K562 (cell line): ENCODE measurements at regions not wholly inside any gene's neighbourhood (a gene's known extent, or its start where the extent isn't known, plus 50 kb on each side); places are given as distances from the start of the nearest gene placed in this dataset.

ENCODE experiments used
- CXXC5 ChIP-seq: fragments of 250-450 bp; sonication (Bioruptor Pico); IDR thresholded peaks from 2 replicates; pipeline ENCODE4 v1.8.0; 2022; ENCODE audit warnings: inconsistent platforms, mild to moderate bottlenecking, moderate library complexity
- MTA2 ChIP-seq: fragments of 450-650 bp; IDR thresholded peaks from 2 replicates; pipeline ENCODE4 v1.6.1; 2016; ENCODE audit warnings: low read depth
- RCOR1 ChIP-seq, 2 experiments: IDR thresholded peaks; 2 replicates each; pipeline ENCODE4 v1.6.1; 2012; ENCODE audit warnings: low read depth in 2 of 2, low read length in 2 of 2, borderline replicate concordance in 1 of 2, improper control_type of control experiment in 1 of 2
- TAF1 ChIP-seq: IDR thresholded peaks from 2 replicates; pipeline ENCODE4 v1.6.1; 2011; ENCODE audit warnings: mild to moderate bottlenecking, low read length, moderate library complexity; ENCODE audit not compliant: insufficient read depth, control insufficient read depth, severe bottlenecking; ENCODE audit errors: extremely low read depth
- TEAD2 ChIP-seq: fragments of 450-650 bp; IDR thresholded peaks from 2 replicates; pipeline ENCODE4 v1.6.1; 2016; ENCODE audit warnings: missing genetic modification characterization, control low read depth, missing compliant biosample characterization
- TF ChIP-seq, protein P1 (sequence below), 2 experiments: IDR thresholded peaks; 2 replicates each; pipeline ENCODE4 v1.6.1; 2012; ENCODE audit warnings: improper control_type of control experiment in 2 of 2, low read depth in 2 of 2, low read length in 2 of 2, borderline replicate concordance in 1 of 2
- TF ChIP-seq, protein P2 (sequence below): sonication (generic); formaldehyde crosslinking; IDR thresholded peaks from 2 replicates; pipeline ENCODE4 v1.8.1; 2023; ENCODE audit warnings: mild to moderate bottlenecking, missing genetic modification reagents, moderate library complexity

DNA sequence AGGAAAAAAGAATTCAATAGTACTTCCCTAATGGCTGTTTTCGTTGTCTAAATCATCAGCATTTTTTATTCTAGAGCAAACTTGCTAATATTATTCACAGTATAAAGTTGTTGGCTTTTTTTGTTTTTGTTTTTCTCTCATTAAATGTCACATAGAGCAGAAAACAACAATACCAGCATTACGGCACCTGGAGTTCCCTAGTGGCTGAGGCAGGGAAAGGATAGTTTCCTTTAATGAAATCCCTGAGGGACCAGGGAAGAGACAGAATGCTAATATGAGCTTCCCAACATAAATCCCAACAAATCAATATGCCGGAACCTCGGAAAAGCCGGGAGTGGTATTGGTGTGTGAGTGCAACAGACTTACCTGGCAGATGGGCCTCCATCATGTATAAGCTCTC, 235.2 kb upstream of the ASCC3 start (continued):
- TF ChIP-seq, protein P1, sequence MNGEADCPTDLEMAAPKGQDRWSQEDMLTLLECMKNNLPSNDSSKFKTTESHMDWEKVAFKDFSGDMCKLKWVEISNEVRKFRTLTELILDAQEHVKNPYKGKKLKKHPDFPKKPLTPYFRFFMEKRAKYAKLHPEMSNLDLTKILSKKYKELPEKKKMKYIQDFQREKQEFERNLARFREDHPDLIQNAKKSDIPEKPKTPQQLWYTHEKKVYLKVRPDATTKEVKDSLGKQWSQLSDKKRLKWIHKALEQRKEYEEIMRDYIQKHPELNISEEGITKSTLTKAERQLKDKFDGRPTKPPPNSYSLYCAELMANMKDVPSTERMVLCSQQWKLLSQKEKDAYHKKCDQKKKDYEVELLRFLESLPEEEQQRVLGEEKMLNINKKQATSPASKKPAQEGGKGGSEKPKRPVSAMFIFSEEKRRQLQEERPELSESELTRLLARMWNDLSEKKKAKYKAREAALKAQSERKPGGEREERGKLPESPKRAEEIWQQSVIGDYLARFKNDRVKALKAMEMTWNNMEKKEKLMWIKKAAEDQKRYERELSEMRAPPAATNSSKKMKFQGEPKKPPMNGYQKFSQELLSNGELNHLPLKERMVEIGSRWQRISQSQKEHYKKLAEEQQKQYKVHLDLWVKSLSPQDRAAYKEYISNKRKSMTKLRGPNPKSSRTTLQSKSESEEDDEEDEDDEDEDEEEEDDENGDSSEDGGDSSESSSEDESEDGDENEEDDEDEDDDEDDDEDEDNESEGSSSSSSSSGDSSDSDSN (IDR thresholded peaks at IDR 0.05; ENCODE audit: borderline replicate concordance in 1 of 2, low read depth in 2 of 2, low read length in 2 of 2): no peak
- TF ChIP-seq MTA2 (no peak), TEAD2 (tag) (no peak), TAF1 (no peak), CXXC5 (CRISPR knock-in tag) (no peak), RCOR1 (IDR thresholded peaks at IDR 0.05; ENCODE audit: borderline replicate concordance in 1 of 2, low read depth in 2 of 2, low read length in 2 of 2) (no peak)
- TF ChIP-seq, protein P2, sequence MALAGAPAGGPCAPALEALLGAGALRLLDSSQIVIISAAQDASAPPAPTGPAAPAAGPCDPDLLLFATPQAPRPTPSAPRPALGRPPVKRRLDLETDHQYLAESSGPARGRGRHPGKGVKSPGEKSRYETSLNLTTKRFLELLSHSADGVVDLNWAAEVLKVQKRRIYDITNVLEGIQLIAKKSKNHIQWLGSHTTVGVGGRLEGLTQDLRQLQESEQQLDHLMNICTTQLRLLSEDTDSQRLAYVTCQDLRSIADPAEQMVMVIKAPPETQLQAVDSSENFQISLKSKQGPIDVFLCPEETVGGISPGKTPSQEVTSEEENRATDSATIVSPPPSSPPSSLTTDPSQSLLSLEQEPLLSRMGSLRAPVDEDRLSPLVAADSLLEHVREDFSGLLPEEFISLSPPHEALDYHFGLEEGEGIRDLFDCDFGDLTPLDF (CRISPR knock-in tag): no peak
